Esophagus (tissue), 2 donors: ENCODE measurements at regions not wholly inside any gene's neighbourhood (a gene's known extent, or its start where the extent isn't known, plus 50 kb on each side); places are given as distances from the start of the nearest gene placed in this dataset.

Experiments used
- H3K27ac ChIP-seq, 2 donors: one replicate each; pipeline ENCODE4 v1.5.1; 2013; ENCODE audit warnings: low read depth in 2 of 2, mild to moderate bottlenecking in 2 of 2, inconsistent platforms in 1 of 2, low read length in 1 of 2, moderate library complexity in 1 of 2
- H3K27me3 ChIP-seq, 2 donors: one replicate each; pipeline ENCODE4 v1.6.1; 2013; ENCODE audit warnings: low read length in 2 of 2, control low read depth in 1 of 2, mild to moderate bottlenecking in 1 of 2; ENCODE audit not compliant: insufficient read depth in 2 of 2, control insufficient read depth in 1 of 2
- H3K36me3 ChIP-seq, 2 donors: one replicate each; pipeline ENCODE4 v1.6.1; 2013; ENCODE audit warnings: low read length in 1 of 2; ENCODE audit not compliant: control insufficient read depth in 2 of 2, insufficient read depth in 2 of 2
- H3K4me1 ChIP-seq, 2 donors: one replicate each; pipeline ENCODE4 v1.6.1; 2013; ENCODE audit warnings: low read length in 1 of 2; ENCODE audit not compliant: control insufficient read depth in 2 of 2, insufficient read depth in 2 of 2
- H3K4me3 ChIP-seq, 2 donors: one replicate each; pipeline ENCODE4 v1.5.1; 2013; ENCODE audit warnings: low read length in 2 of 2, mild to moderate bottlenecking in 2 of 2, low read depth in 1 of 2, moderate library complexity in 1 of 2
- H3K9me3 ChIP-seq, 2 donors: one replicate each; pipeline ENCODE4 v1.6.1; 2013; ENCODE audit warnings: mild to moderate bottlenecking in 2 of 2, low read depth in 1 of 2, low read length in 1 of 2, moderate library complexity in 1 of 2; ENCODE audit not compliant: control insufficient read depth in 2 of 2, insufficient read depth in 1 of 2
- WGBS, 2 donors: extraction: QIAGEN DNeasy Blood & Tissue Kit; methylation state at CpG; one replicate each; pipeline ENCODE4 v1.1.7; 2013; 5-methylcytosine and 5-hydroxymethylcytosine counted together
- donor health status: healthy with polysubstance abuse.
- donor health status: Bipolar disorder and iron deficiency.

GRCh38 chr7:340979-341694, 51.2 kb downstream of the FOXL3 start:
- no peaks in the 10 kb centered on the region for H3K9me3 ChIP-seq
- no peak overlapping the region for H3K4me3 ChIP-seq
- peaks cover 0 to 4% of the 10 kb centered on the region in 2 donors for H3K4me1 ChIP-seq
- WGBS, 2 donors, result 77 to 82% methylated on average over 30 of the region's 30 CpGs
- H3K27ac ChIP-seq, result no peak overlapping the region
- H3K27me3 ChIP-seq, result no peaks in the 10 kb centered on the region
- no peaks in the 10 kb centered on the region for H3K36me3 ChIP-seq

- H3K27ac ChIP-seq, result no peak overlapping the region
- no peaks in the 10 kb centered on the region for H3K9me3 ChIP-seq
- H3K27me3 ChIP-seq, result no peaks in the 10 kb centered on the region
- 59 to 76% methylated on average over 27 of the region's 27 CpGs for WGBS, 2 donors
- H3K36me3 ChIP-seq, result no peaks in the 10 kb centered on the region
- H3K4me3 ChIP-seq, result no peak overlapping the region
- peaks cover 0 to 4% of the 10 kb centered on the region in 2 donors for H3K4me1 ChIP-seq
Observed at GRCh38 chr7:341841-342638, 52.1 kb downstream of the FOXL3 start.

GRCh38 chr7:342681-343216, 52.8 kb downstream of the FOXL3 start:
- H3K4me1 ChIP-seq, result peaks cover 0 to 4% of the 10 kb centered on the region in 2 donors
- WGBS, 2 donors, result 79 to 85% methylated on average over 10 of the region's 10 CpGs
- H3K27ac ChIP-seq, result no peak overlapping the region

GRCh38 chr7:343227-343822, 53.4 kb downstream of the FOXL3 start:
- Histone ChIP-seq H3K36me3 (no peaks in the 10 kb centered on the region), H3K27me3 (no peaks in the 10 kb centered on the region), H3K4me1 (peaks cover 0 to 4% of the 10 kb centered on the region in 2 donors), H3K27ac (no peak overlapping the region), H3K9me3 (no peaks in the 10 kb centered on the region), H3K4me3 (no peak overlapping the region)
- WGBS, 2 donors, result 75 to 83% methylated on average over 33 of the region's 33 CpGs

More at GRCh38 chr7:342681-343216, 52.8 kb downstream of the FOXL3 start:
- Histone ChIP-seq H3K9me3 (no peaks in the 10 kb centered on the region), H3K36me3 (no peaks in the 10 kb centered on the region), H3K27me3 (no peaks in the 10 kb centered on the region), H3K4me3 (no peak overlapping the region)

DNA sequence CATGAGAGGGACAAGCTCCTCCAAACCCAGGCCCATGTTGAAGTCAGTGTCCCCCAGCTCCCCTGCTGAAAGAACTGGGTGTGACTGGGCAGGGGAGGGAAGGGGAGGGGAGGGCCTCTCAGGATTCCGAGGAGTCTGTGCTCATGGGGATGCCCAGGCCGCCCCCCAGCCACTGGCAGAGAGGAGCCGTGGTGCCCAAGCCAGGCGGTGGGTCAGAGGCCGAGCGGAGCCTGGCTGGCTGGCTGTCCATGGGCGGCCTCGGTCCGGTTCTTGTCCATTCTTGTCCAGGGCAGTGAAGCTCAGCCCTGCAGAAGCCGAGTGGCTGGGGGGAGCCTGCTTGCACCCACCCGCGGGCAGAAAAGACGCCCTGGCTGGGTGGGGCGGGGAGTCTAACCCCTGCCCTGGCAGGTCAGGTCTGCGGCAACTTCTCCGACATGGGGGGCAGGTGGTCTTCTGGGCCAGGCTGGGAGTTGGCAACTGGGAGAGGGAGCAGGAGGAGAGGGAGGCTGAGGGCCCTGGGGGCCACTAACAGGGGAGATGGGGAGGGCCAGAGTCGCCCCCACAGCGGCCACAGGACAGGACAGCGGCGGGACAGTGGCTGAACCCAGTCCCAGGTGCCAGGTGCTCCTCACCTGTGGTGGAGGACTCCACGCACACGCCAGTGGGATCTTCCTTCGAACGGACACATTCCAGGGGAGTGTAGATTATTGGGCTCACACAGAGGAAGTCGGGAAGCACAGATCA, 54.1 kb downstream of the FOXL3 start:
- WGBS, 2 donors, result 90 to 93% methylated on average over 25 of the region's 25 CpGs
- Histone ChIP-seq H3K9me3 (no peaks in the 10 kb centered on the region), H3K27ac (no peak overlapping the region)

DNA sequence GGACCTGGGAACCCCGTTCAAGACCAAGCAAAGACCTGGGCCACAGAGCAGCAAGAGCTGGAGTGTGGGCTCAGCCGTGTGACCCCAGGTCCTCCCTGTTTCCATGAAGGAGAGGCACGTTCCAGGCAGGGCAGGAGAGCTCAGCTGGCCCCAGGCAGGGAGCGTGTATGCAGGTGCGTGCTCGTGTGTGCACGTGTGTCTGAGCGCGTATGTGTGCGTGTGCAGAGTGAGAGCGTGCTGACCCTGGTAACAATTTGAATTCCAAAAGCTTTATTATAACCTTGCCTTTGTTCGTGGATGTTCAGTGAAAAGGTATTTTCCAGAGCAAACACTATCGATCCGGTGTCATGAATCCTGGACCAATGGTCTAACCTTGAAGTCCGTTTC, 54.6 kb downstream of the FOXL3 start:
- H3K36me3 ChIP-seq, result no peaks in the 10 kb centered on the region
- 88 to 92% methylated on average over 15 of the region's 15 CpGs for WGBS, 2 donors
- H3K27ac ChIP-seq, result no peak overlapping the region
- H3K9me3 ChIP-seq, result no peaks in the 10 kb centered on the region
- H3K27me3 ChIP-seq, result no peaks in the 10 kb centered on the region
- no peak overlapping the region for H3K4me3 ChIP-seq
- H3K4me1 ChIP-seq, result peaks cover 0 to 5% of the 10 kb centered on the region in 2 donors

More for the DNA sequence above, 54.1 kb downstream of the FOXL3 start:
- H3K4me3 ChIP-seq, result no peak overlapping the region
- peaks cover 0 to 4% of the 10 kb centered on the region in 2 donors for H3K4me1 ChIP-seq
- no peaks in the 10 kb centered on the region for H3K36me3 ChIP-seq
- H3K27me3 ChIP-seq, result no peaks in the 10 kb centered on the region

DNA sequence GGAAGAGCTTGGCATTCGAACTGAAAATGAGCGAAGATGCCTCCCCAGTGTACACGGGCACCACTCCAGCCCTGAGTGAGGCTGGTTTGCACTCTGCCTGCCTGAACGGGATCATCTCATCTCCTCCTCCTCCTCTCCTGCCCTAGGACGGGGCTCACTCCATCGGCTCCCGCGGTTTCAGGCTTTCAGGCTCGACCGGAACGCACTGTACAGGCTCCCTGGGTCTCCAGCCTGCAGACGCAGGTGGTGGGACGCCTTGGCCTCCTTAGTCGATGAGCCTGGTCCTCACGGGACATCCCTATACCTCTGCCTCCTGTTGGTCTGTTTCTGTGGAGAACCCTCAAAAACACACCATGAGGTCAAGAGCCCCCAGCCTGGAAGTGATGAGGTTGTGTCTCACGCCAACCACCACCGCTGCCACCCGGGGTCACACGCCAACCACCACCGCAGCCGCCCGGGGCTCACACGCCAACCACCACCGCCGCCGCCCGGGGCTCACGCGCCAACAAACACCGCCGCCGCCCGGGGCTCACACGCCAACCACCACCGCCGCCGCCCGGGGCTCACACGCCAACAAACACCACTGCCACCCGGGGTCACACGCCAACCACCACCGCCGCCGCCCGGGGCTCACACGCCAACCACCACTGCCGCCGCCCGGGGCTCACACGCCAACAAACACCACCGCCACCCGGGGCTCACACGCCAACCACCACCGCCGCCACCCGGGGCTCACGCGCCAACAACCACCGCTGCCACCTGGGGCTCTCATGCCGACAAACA, 56.3 kb downstream of the FOXL3 start:
- H3K9me3 ChIP-seq, result no peaks in the 10 kb centered on the region
- 91 to 94% methylated on average over 49 to 60 of the region's 60 CpGs for WGBS, 2 donors
- no peak overlapping the region for H3K27ac ChIP-seq
- H3K36me3 ChIP-seq, result no peaks in the 10 kb centered on the region
- H3K4me3 ChIP-seq, result no peak overlapping the region
- H3K4me1 ChIP-seq, result peaks cover 0 to 5% of the 10 kb centered on the region in 2 donors
- no peaks in the 10 kb centered on the region for H3K27me3 ChIP-seq

GRCh38 chr7:347001-347590, 57.1 kb downstream of the FOXL3 start:
- H3K27me3 ChIP-seq, result no peaks in the 10 kb centered on the region
- no peak overlapping the region for H3K4me3 ChIP-seq
- no peaks in the 10 kb centered on the region for H3K9me3 ChIP-seq
- 95 to 97% methylated on average over 20 of the region's 20 CpGs for WGBS, 2 donors
- H3K4me1 ChIP-seq, result peaks cover 0 to 2% of the 10 kb centered on the region in 2 donors
- no peaks in the 10 kb centered on the region for H3K36me3 ChIP-seq
- H3K27ac ChIP-seq, result no peak overlapping the region
